AG04450 (cell line): ENCODE measurements at regions not wholly inside any gene's neighbourhood (a gene's known extent, or its start where the extent isn't known, plus 50 kb on each side); places are given as distances from the start of the nearest gene placed in this dataset.
A peak's percentile ranks its signal among the peaks of the same experiment; 100 is the strongest.

Experiments used
- CTCF ChIA-PET: fragments of 300-600, 350-600 bp; formaldehyde crosslinking; extraction: SDS; loops from one replicate; lab custom pipeline; 2022; ENCODE audit warnings: antibody characterized with exemption, inconsistent platforms; lab: Charles Lee
- POLR2A ChIA-PET: fragments of 350-600 bp; formaldehyde crosslinking; extraction: SDS; loops from one replicate; lab custom pipeline; 2021; ENCODE audit warnings: antibody characterized with exemption, inconsistent platforms; lab: Yijun Ruan, JAX
- DNase-seq: peaks from one replicate; pipeline ENCODE4 v3.0.0-alpha.2; 2011; ENCODE audit warnings: low read depth, low spot score
- H3K27ac ChIP-seq: one replicate; pipeline ENCODE4 v1.5.1; 2012; ENCODE audit warnings: low read depth, low read length, control low read depth
- H3K27me3 ChIP-seq: one replicate; pipeline ENCODE4 v1.6.0; 2012; ENCODE audit warnings: low read length; ENCODE audit not compliant: control insufficient read depth, insufficient read depth
- H3K4me3 ChIP-seq: 2 replicates; pipeline ENCODE4 v1.5.1; 2011; ENCODE audit warnings: mild to moderate bottlenecking, low read depth, low read length, control low read depth
- H3K9me3 ChIP-seq: 2 replicates; pipeline ENCODE4 v1.5.1; 2012; ENCODE audit warnings: low read length; ENCODE audit not compliant: control insufficient read depth, insufficient read depth
- TF ChIP-seq, protein P1 (sequence below): IDR thresholded peaks from 2 replicates; pipeline ENCODE4 v1.5.1; 2011; ENCODE audit warnings: low read depth, low read length, control low read depth, inconsistent platforms

DNA sequence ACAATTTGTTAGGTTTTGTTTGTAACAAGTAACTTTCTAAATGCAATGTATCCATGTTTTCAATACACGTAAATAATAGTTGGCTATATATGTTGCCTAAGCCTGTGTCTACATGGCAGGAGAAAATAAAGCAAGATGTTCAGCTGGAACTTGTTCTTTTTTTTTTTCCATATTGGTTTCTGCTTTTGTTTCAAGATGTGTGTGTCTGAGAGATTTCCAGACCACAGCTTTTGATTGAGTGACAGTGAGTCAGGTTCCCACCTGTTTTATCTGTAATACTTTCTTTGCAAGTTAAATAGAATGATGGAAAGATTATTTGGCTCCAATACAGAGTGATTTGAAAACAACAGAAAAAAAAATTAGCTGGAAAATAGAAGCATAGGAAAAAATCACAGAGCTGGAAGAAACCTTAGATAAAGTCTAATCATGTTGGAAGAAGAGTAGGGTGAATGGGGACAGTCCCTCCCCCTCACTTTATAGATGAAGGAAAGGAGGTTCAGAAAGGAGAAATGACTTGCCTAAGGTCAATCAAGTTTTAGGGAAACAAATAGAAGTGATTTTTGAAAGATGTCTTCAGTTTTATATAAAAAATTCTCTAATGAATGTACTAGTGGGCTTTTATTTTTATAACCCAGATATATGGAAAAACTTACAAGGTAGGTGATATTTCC is 150.9 kb upstream of the STMND1 start:
- H3K4me3 ChIP-seq: no peak overlapping the region
- no peaks in the 10 kb centered on the region for H3K27me3 ChIP-seq
- no peak for DNase-seq
- ChIA-PET POLR2A (no interaction called here), CTCF (interaction anchor here (0.6 to 5.8 kb wide), 3 partner anchors 14 to 188 kb away, joined by 3 to 34 read pairs (median 3); no protein-coding TSS in a partner anchor)
- TF ChIP-seq, protein P1, sequence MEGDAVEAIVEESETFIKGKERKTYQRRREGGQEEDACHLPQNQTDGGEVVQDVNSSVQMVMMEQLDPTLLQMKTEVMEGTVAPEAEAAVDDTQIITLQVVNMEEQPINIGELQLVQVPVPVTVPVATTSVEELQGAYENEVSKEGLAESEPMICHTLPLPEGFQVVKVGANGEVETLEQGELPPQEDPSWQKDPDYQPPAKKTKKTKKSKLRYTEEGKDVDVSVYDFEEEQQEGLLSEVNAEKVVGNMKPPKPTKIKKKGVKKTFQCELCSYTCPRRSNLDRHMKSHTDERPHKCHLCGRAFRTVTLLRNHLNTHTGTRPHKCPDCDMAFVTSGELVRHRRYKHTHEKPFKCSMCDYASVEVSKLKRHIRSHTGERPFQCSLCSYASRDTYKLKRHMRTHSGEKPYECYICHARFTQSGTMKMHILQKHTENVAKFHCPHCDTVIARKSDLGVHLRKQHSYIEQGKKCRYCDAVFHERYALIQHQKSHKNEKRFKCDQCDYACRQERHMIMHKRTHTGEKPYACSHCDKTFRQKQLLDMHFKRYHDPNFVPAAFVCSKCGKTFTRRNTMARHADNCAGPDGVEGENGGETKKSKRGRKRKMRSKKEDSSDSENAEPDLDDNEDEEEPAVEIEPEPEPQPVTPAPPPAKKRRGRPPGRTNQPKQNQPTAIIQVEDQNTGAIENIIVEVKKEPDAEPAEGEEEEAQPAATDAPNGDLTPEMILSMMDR: no peak
- no peak overlapping the region for H3K27ac ChIP-seq
- no peaks in the 10 kb centered on the region for H3K9me3 ChIP-seq

DNA sequence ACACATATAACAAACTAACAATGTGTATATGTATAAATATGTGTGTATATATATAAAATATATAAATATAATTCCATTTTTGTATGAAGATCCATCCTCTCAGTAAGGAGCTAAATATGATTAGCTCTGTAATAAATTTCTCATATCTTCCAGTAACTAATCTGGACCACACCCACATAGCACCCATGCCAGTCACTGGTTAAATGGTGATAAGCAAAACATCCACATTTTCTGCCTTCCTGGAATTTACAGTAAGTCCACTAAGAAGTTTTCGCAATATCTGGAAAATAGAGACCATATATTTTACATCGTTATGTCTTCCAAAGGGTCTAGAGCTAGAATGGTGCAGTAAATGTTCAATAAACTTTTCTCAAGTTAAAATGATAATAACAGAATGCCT is 151.5 kb upstream of the STMND1 start:
- TF ChIP-seq, protein P1: no peak
- H3K9me3 ChIP-seq: no peaks in the 10 kb centered on the region
- DNase-seq: no peak
- H3K27ac ChIP-seq: no peak overlapping the region
- ChIA-PET CTCF (interaction anchor here (0.6 to 5.8 kb wide), 3 partner anchors 14 to 187 kb away, joined by 3 to 34 read pairs (median 3); no protein-coding TSS in a partner anchor), POLR2A (interaction anchor here (0.6 kb wide), 1 partner anchor 22 kb away, joined by 8 read pairs; no protein-coding TSS in a partner anchor)
- H3K27me3 ChIP-seq: no peaks in the 10 kb centered on the region
- no peak overlapping the region for H3K4me3 ChIP-seq

DNA sequence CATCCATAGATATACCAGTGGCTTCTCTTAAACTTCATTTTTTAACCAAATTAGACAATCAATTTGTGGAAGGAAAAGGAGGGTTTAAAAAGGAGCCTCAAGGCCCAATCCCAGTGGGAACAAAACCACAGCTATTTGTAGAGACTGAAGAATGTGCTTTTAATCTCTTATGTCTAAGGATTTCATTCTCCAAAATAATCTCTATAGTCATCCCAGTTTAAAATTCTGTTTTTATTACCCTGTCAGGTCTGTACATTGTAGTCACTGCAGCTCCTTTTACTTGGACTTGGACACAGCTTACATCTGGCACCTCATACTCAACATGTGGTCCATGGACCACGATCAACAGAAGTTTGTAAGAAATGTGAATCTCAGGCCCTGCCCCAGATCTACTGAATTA is 152.1 kb upstream of the STMND1 start:
- no peaks in the 10 kb centered on the region for H3K27me3 ChIP-seq
- DNase-seq: no peak
- ChIA-PET POLR2A (interaction anchor here (0.6 kb wide), 1 partner anchor 670 kb away, joined by 4 read pairs; no protein-coding TSS in a partner anchor), CTCF (interaction anchor here (5.8 kb wide), 1 partner anchor 15 kb away, joined by 34 read pairs; no protein-coding TSS in a partner anchor)
- no peaks in the 10 kb centered on the region for H3K9me3 ChIP-seq
- H3K27ac ChIP-seq: no peak overlapping the region
- no peak overlapping the region for H3K4me3 ChIP-seq
- TF ChIP-seq, protein P1: no peak

DNA sequence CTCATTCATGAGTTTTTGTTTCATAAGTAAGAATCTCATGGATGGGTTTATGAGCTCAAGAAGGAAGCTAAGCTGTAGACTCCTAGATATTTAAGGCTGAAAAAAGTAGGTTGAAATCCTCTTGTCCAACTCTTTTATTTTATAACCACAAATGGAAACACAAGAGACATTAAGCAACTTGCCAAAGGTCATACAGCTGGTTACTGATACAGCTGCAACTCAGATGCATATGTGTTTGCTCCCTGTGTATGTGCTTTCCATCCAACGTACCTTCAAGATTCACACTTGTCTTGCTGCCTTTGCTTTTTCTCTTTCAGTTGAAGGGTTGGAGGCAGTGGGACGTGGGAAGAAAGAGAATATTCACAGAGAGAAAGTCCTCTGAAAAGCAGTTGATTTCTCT is 153.5 kb upstream of the STMND1 start:
- Histone ChIP-seq H3K27ac (peak overlapping the region; percentile 43), H3K9me3 (peaks cover 3% of the 10 kb centered on the region; the same call in 1 of the 2 replicates), H3K4me3 (no peak overlapping the region), H3K27me3 (no peaks in the 10 kb centered on the region)
- POLR2A ChIA-PET: interaction anchor here (0.6 to 2.7 kb wide), 6 partner anchors 19 to 1195 kb away, joined by 3 to 14 read pairs (median 4); no protein-coding TSS in a partner anchor
- TF ChIP-seq, protein P1: no peak
- CTCF ChIA-PET: interaction anchor here (0.6 to 5.8 kb wide), 3 partner anchors 16 to 177 kb away, joined by 3 to 34 read pairs (median 6); no protein-coding TSS in a partner anchor
- DNase-seq: peak; percentile 18
